Dermis microvascular lymphatic vessel endothelial cell (primary cell): ENCODE measurements at regions not wholly inside any gene's neighbourhood (a gene's known extent, or its start where the extent isn't known, plus 50 kb on each side); places are given as distances from the start of the nearest gene placed in this dataset.
"Not testable (repeated sequence)": the region's sequence is repeated elsewhere in the genome, so short reads cannot be mapped to it uniquely, and the experiment has no call there.

ENCODE experiments used
- DNase-seq, 2 donors: peaks; one replicate each; pipeline versions ENCODE4 v3.0.0 to v3.0.0-alpha.2; 2010; ENCODE audit warnings: low read depth in 2 of 2

DNA sequence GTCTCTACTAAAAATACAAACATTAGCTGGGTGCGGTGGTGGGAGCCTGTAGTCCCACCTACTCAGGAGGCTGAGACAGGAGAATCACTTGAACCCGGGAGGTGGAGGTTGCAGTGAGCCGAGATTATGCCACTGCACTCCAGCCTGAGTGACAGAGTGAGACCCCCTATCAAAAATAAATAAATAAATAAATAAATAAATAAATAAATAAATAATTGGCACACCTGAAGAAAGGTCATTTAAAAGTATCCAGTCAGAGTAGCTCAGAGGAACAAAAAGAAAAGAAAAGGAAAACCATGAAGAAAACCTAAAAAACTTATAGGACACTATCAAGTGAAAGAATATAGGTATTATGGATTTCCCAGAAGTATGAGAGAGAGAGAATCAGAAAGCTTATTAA lies 330.1 kb upstream of the AR start:
- DNase-seq = not testable (repeated sequence)

DNA sequence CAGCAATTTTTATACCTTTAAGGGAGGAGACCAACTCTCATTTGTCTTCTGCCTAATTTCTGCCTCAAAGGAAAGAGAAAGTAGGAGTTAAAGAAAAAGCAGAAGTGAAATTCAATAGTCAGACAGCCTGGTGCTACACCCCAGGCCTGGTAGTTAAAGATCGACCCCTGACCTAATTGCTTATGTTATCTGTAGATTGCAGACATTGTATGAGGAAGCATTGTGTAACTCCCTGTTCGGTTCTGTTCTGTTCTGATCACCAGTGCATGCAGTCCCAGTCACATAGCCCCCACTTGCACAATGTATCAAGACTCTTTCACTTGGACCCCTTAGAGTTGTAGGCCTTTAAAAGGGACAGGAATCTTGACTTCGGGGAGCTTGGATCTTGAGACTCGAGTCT lies 335.9 kb upstream of the AR start:
- no peak for DNase-seq

- no peak for DNase-seq
These were observed 384.4 kb upstream of the AR start for GRCh38 chrX:67159437-67159836.

DNA sequence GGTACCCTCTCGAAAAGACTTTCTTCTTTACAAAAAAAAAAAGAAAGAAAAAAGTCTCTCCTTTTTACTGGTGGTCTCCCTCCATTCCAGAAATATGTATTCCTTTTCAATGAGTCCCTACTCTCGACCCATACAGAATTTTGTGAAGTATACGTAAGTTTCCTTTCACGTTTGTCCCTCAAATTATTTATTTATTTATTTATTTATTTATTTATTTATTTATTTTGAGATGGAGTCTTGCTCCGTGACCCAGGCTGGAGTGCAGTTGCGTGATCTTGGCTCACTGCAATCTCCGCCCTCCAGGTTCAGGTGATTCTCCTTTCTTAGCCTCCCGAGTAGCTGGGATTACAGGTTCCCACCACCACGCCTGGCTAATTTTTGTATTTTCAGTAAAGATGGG lies 429.2 kb upstream of the AR start:
- no peak for DNase-seq

- DNase-seq = no peak
These were observed 438.1 kb upstream of the AR start for GRCh38 chrX:67105758-67106116.

- no peak for DNase-seq
These were observed 438.7 kb upstream of the AR start for GRCh38 chrX:67104982-67105757.

GRCh38 chrX:67100031-67100884 lies 443.6 kb upstream of the AR start:
- no peak for DNase-seq

- DNase-seq = no peak
These were observed 449.8 kb upstream of the AR start for GRCh38 chrX:67094061-67094460.

- DNase-seq = no peak
These were observed 411.9 kb upstream of the EDA2R start for GRCh38 chrX:67050760-67051159.

DNA sequence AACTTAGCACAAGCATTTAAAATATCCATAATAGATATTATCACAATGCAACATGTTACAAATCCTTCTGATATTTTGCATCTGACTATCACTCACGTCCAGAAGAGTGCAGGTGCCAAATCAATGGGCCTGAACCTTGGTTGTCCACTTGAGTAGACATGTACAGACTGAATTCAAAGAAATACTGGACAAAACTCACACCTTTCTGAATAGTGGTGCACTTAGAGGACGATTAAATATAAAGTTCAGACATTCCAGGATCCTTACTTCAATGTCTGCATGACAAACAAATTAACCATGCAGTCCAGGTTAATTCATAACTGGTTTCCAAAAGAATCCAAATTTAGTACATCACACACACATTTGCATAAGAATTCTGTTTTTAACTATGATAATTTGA lies 406.0 kb upstream of the EDA2R start:
- DNase-seq = no peak

GRCh38 chrX:67044029-67044653 lies 405.3 kb upstream of the EDA2R start:
- DNase-seq = no peak

DNA sequence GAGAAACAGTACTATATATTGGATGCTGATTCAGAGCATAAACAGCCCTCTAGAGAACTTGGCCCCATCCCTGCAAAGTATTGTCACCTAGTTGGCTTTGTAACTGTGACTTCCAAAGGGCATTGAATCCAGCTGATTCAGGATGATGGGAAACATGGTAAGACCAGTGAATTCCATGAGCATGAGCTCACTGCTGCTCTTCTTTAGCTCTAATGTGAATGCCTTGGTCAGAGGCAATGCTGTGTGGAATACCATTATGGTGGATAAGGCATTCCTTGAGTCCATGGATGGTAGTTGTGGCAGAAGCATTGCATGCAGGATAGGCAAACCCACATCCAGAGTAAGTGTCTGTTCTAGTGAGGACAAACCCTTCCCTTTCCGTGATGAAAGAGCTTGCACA lies 365.6 kb upstream of the EDA2R start:
- no peak for DNase-seq

DNA sequence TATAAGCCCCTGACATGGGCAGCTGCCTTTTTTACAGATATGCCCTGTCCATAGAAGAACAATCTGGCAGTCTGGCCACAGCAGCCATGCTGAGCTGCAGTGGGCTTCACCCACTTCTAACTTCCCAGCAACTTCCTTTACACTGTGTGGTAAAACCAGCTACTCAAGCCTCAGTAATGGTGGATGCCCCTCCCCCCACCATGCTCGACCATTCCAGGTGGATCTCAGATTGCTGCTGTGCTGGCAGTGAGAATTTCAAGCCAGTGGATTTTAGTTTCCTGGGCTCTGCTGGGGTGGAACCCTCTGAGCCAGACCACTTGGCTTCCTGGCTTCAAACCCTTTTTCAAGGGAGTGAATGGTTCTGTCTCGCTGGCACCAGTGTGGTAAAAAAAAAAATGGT lies 355.9 kb upstream of the EDA2R start:
- no peak for DNase-seq

DNA sequence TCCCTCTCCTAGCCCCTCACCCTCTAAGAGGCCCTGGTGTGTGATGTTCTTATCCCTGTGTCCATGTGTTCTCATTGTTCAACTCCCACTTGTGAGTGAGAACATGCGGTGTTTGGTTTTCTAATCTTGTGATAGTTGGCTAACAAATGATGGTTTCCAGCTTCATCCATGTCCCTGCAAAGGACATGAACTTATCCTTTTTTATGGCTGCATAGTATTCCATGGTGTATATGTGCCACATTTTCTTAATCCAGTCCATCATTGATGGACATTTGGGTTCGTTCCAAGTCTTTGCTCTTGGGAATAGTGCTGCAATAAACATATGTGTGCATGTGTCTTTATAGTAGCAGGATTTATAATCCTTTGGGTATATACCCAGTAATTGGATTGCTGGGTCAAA lies 353.2 kb upstream of the EDA2R start:
- not testable (repeated sequence) for DNase-seq

GRCh38 chrX:66988331-66988730 lies 349.5 kb upstream of the EDA2R start:
- no peak for DNase-seq

DNA sequence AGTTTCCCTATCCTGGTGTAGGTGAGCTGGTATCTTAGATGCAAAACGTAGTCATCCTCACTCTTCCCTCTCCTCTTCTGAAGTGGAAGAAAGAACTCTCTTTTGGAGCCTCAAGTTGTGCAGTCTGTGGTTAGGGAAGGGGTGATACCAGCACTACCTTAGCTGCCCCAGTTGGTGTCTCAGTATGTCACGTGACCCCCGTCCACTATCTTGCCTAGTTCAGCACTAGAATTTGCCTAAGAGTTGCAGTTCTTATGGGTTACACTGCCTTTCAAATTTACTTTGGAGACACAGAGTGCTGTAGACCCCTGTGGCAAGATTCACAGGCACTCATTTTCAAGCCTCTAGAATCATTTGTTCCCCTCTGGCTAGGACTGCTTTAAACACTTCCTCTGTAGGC lies 322.8 kb upstream of the EDA2R start:
- DNase-seq = no peak

- DNase-seq = no peak
These were observed 292.8 kb upstream of the EDA2R start for GRCh38 chrX:66931713-66932112.

DNA sequence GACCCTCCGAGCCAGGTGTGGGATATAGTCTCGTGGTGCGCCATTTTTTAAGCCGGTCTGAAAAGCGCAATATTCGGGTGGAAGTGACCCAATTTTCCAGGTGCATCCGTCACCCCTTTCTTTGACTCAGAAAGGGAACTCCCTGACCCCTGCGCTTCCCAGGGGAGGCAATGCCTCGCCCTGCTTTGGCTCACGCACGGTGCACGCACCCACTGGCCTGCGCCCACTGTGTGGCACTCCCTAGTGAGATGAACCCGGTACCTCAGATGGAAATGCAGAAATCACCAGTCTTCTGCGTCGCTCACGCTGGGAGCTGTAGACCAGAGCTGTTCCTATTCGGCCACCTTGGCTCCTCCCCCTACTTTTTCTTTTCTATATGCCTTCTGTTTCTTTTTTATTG lies 291.6 kb upstream of the EDA2R start:
- DNase-seq = not testable (repeated sequence)

- no peak for DNase-seq
These were observed 281.4 kb upstream of the EDA2R start for GRCh38 chrX:66920296-66920695.

DNA sequence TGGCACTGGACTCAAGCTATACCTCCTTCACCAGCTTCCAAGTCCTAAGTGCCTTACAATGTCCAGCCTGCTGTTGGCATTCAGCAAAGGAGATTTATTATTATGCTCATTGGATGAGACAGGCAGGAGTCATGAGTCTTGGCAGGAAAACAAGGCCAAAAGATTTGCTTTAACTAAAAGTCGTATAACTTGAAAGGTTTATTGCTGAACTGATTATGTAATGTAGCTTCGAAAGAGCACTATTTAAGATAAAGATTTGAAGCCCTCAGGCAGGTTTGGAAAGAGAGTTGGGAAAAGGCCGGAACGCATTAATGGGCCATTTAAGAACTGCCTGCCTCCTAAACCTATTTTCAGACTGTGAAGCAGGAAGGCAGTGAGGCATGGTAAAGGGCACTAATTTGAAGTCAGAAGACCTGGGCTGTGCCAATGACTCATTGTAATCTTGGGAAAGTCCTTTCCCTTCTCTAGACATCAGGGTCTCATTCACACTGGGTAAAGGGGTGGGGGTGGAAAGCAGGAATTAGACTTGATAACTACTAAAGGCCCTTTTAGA lies 280.5 kb upstream of the EDA2R start:
- DNase-seq = no peak

GRCh38 chrX:66918511-66918910 lies 279.6 kb upstream of the EDA2R start:
- no peak for DNase-seq

- DNase-seq = no peak
These were observed 277.0 kb upstream of the EDA2R start for GRCh38 chrX:66915893-66916292.
